Panc1 (cell line): ENCODE measurements at regions not wholly inside any gene's neighbourhood (a gene's known extent, or its start where the extent isn't known, plus 50 kb on each side); places are given as distances from the start of the nearest gene placed in this dataset.

Source experiments
- ATAC-seq: fragments of 200-7000 bp; cut with Tn5 transposase; 2 replicates; pipeline ENCODE4 v1.9.1; 2020; ENCODE audit warnings: mild to moderate bottlenecking, moderate library complexity
- BruUV-seq: library from RNA; stranded (reverse); fragments of 400-500 nt; replicated peaks from 2 replicates; lab custom pipeline; 2021; lab: Mats Ljungman, UMichigan
- CTCF ChIA-PET: fragments of 300-600 bp; sonication (Branson Sonifier 250); formaldehyde crosslinking; loops from one replicate; lab custom pipeline; 2022; ENCODE audit warnings: antibody characterized with exemption; lab: Charles Lee
- POLR2A ChIA-PET: fragments of 300-600 bp; sonication (Branson Sonifier 250); formaldehyde crosslinking; loops from one replicate; lab custom pipeline; 2022; ENCODE audit warnings: antibody characterized with exemption; lab: Charles Lee
- DNase-seq: peaks from one replicate; pipeline ENCODE4 v3.0.0-alpha.2; 2010; ENCODE audit warnings: low read depth, low spot score
- H3K27ac ChIP-seq: 2 replicates; pipeline ENCODE4 v1.5.1; 2011; ENCODE audit warnings: mild to moderate bottlenecking, low read length, inconsistent platforms
- H3K27me3 ChIP-seq: fragments of 200-500 bp; sonication (Bioruptor generic); 2 replicates; pipeline ENCODE4 v1.6.0; 2014; ENCODE audit warnings: low read length, inconsistent platforms; ENCODE audit not compliant: control insufficient read depth, insufficient read depth
- H3K36me3 ChIP-seq: fragments of 200-500 bp; sonication (Bioruptor generic); 2 replicates; pipeline ENCODE4 v1.5.1; 2014; ENCODE audit warnings: inconsistent platforms, mild to moderate bottlenecking, low read length, moderate library complexity; ENCODE audit not compliant: control insufficient read depth, insufficient read depth
- H3K4me1 ChIP-seq: 2 replicates; pipeline ENCODE4 v1.5.1; 2011; ENCODE audit warnings: inconsistent platforms, mild to moderate bottlenecking, low read length, moderate library complexity; ENCODE audit not compliant: control insufficient read depth, insufficient read depth
- H3K4me3 ChIP-seq, 2 experiments: 2 replicates each; pipeline ENCODE4 v1.5.1; 2011 to 2012; ENCODE audit warnings: low read depth in 2 of 2, low read length in 2 of 2, mild to moderate bottlenecking in 2 of 2, inconsistent platforms in 1 of 2, moderate library complexity in 1 of 2
- H3K9me3 ChIP-seq: fragments of 200-500 bp; sonication (Bioruptor generic); 2 replicates; pipeline ENCODE4 v1.5.1; 2014; ENCODE audit warnings: low read depth, mild to moderate bottlenecking, inconsistent platforms, low read length, moderate library complexity; ENCODE audit not compliant: control insufficient read depth, insufficient read depth
- POLR2AphosphoS5 ChIP-seq: IDR thresholded peaks from 2 replicates; pipeline ENCODE4 v1.6.1; 2012; ENCODE audit warnings: mild to moderate bottlenecking, low read depth, low read length, moderate library complexity
- SIN3A ChIP-seq: IDR thresholded peaks from 2 replicates; pipeline ENCODE4 v1.6.1; 2012; ENCODE audit warnings: low read depth, mild to moderate bottlenecking, low read length, moderate library complexity, borderline replicate concordance; ENCODE audit not compliant: insufficient read depth
- TCF7L2 ChIP-seq: IDR thresholded peaks from 2 replicates; pipeline ENCODE4 v1.6.1; 2011; ENCODE audit warnings: mild to moderate bottlenecking, low read depth, low read length, inconsistent platforms
- in situ Hi-C: cut with HindIII; loops from 2 replicates; pipeline ENCODE4 v1.10.0; 2016; ENCODE audit warnings: low sequenced_read_pairs, low pct_unique_long_range_greater_than_20kb
- intact Hi-C: fragments of 100-400 bp; cut with micrococcal nuclease; formaldehyde crosslinking; loops from one replicate; pipeline ENCODE4 v1.10.0; 2022; ENCODE audit not compliant: unreplicated experiment
- TF ChIP-seq, protein P1 (sequence below), 2 experiments: IDR thresholded peaks; 2 replicates each; pipeline ENCODE4 v1.6.1; 2011 to 2012; ENCODE audit warnings: low read depth in 2 of 2, control low read depth in 1 of 2, low read length in 1 of 2, mild to moderate bottlenecking in 1 of 2, moderate library complexity in 1 of 2; ENCODE audit not compliant: insufficient read depth in 1 of 2
- TF ChIP-seq, protein P2 (sequence below): fragments of 450-650 bp; IDR thresholded peaks from 2 replicates; pipeline ENCODE4 v1.5.1; 2017; ENCODE audit warnings: mild to moderate bottlenecking

GRCh38 chr5:124648902-124649467 lies 97.5 kb downstream of the ZNF608 start:
- intact Hi-C loops (no loop called here), in situ Hi-C loops (no loop called here)
- Histone ChIP-seq H3K9me3 (no peaks in the 10 kb centered on the region), H3K27ac (peak overlapping the region; percentile 100), H3K36me3 (no peaks in the 10 kb centered on the region), H3K4me3 (no peak overlapping the region), H3K4me1 (peaks cover 54% of the 10 kb centered on the region), H3K27me3 (no peaks in the 10 kb centered on the region)
- ChIA-PET CTCF (no interaction called here), POLR2A (interaction anchor here (0.7 kb wide), 1 partner anchor 771 kb away, joined by 3 read pairs; no protein-coding TSS in a partner anchor)
- BruUV-seq = no TSS peak
- TF ChIP-seq SIN3A = no peak
- DNase-seq = no peak
- ATAC-seq = no peak

DNA sequence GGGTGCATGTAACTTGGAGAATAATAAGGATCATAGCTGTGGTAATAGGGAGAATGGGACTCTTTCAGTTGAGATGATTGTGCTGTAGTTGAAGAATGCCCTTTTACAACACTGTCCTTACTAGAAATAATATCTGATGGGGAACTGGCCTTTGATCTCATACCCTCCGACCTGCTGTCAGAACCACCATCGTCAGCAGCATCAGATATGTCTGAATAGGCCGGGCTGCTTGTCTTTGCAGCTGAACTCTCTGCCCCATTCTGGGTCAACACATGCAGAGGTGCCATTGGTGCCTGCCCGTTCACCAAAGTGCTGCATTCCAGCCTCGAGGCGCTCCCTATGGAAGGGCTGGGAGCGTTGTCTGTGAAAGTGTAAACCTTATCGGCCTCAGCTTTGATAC lies 99.1 kb downstream of the ZNF608 start:
- in situ Hi-C loops = no loop called here
- no peak for ATAC-seq

More for the DNA sequence above, 99.1 kb downstream of the ZNF608 start:
- Histone ChIP-seq H3K36me3 (no peaks in the 10 kb centered on the region), H3K4me3 (no peak overlapping the region), H3K9me3 (no peaks in the 10 kb centered on the region), H3K27ac (peak overlapping the region; percentile 72), H3K4me1 (peaks cover 44% of the 10 kb centered on the region), H3K27me3 (no peaks in the 10 kb centered on the region)
- TF ChIP-seq TCF7L2 = no peak
- TF ChIP-seq, protein P1, sequence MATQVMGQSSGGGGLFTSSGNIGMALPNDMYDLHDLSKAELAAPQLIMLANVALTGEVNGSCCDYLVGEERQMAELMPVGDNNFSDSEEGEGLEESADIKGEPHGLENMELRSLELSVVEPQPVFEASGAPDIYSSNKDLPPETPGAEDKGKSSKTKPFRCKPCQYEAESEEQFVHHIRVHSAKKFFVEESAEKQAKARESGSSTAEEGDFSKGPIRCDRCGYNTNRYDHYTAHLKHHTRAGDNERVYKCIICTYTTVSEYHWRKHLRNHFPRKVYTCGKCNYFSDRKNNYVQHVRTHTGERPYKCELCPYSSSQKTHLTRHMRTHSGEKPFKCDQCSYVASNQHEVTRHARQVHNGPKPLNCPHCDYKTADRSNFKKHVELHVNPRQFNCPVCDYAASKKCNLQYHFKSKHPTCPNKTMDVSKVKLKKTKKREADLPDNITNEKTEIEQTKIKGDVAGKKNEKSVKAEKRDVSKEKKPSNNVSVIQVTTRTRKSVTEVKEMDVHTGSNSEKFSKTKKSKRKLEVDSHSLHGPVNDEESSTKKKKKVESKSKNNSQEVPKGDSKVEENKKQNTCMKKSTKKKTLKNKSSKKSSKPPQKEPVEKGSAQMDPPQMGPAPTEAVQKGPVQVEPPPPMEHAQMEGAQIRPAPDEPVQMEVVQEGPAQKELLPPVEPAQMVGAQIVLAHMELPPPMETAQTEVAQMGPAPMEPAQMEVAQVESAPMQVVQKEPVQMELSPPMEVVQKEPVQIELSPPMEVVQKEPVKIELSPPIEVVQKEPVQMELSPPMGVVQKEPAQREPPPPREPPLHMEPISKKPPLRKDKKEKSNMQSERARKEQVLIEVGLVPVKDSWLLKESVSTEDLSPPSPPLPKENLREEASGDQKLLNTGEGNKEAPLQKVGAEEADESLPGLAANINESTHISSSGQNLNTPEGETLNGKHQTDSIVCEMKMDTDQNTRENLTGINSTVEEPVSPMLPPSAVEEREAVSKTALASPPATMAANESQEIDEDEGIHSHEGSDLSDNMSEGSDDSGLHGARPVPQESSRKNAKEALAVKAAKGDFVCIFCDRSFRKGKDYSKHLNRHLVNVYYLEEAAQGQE (IDR thresholded peaks at IDR 0.05; ENCODE audit: insufficient read depth in 1 of 2, low read depth in 2 of 2, low read length in 1 of 2) = no peak
- no peak for TF ChIP-seq SIN3A
- TF ChIP-seq POLR2AphosphoS5 = no peak
- TF ChIP-seq, protein P2, sequence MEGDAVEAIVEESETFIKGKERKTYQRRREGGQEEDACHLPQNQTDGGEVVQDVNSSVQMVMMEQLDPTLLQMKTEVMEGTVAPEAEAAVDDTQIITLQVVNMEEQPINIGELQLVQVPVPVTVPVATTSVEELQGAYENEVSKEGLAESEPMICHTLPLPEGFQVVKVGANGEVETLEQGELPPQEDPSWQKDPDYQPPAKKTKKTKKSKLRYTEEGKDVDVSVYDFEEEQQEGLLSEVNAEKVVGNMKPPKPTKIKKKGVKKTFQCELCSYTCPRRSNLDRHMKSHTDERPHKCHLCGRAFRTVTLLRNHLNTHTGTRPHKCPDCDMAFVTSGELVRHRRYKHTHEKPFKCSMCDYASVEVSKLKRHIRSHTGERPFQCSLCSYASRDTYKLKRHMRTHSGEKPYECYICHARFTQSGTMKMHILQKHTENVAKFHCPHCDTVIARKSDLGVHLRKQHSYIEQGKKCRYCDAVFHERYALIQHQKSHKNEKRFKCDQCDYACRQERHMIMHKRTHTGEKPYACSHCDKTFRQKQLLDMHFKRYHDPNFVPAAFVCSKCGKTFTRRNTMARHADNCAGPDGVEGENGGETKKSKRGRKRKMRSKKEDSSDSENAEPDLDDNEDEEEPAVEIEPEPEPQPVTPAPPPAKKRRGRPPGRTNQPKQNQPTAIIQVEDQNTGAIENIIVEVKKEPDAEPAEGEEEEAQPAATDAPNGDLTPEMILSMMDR = no peak
- CTCF ChIA-PET = no interaction called here
- TSS peak; percentile 53 for BruUV-seq
- POLR2A ChIA-PET = interaction anchor here (0.6 kb wide), 1 partner anchor 380 kb away, joined by 5 read pairs; no protein-coding TSS in a partner anchor
- DNase-seq = no peak
- intact Hi-C loops = no loop called here
